Osteocyte (in vitro differentiated cells): ENCODE measurements at regions not wholly inside any gene's neighbourhood (a gene's known extent, or its start where the extent isn't known, plus 50 kb on each side); places are given as distances from the start of the nearest gene placed in this dataset.

ENCODE experiments used
- DNase-seq: peaks from one replicate; pipeline ENCODE4 v3.0.0; 2021; ENCODE audit warnings: mixed read lengths; ENCODE audit not compliant: unreplicated experiment; ENCODE audit errors: extremely low spot score
- H3K27ac Mint-ChIP-seq: one replicate; pipeline ENCODE4 v1.8.0; 2021; ENCODE audit warnings: mild to moderate bottlenecking, mixed read lengths; ENCODE audit not compliant: unreplicated experiment
- H3K27me3 Mint-ChIP-seq: one replicate; pipeline ENCODE4 v1.8.0; 2021; ENCODE audit warnings: mixed read lengths; ENCODE audit not compliant: unreplicated experiment
- H3K36me3 Mint-ChIP-seq: one replicate; pipeline ENCODE4 v1.8.0; 2021; ENCODE audit warnings: mixed read lengths; ENCODE audit not compliant: unreplicated experiment
- H3K4me1 Mint-ChIP-seq: one replicate; pipeline ENCODE4 v1.8.0; 2021; ENCODE audit warnings: mixed read lengths; ENCODE audit not compliant: unreplicated experiment
- H3K4me3 Mint-ChIP-seq: one replicate; pipeline ENCODE4 v1.8.0; 2021; ENCODE audit warnings: mild to moderate bottlenecking, moderate library complexity, mixed read lengths; ENCODE audit not compliant: unreplicated experiment
- H3K9me3 Mint-ChIP-seq: one replicate; pipeline ENCODE4 v1.8.0; 2021; ENCODE audit warnings: mixed read lengths; ENCODE audit not compliant: unreplicated experiment
- TF ChIP-seq, protein P1 (sequence below): fragments of 200-600 bp; sonication (generic); IDR thresholded peaks from 2 replicates; pipeline ENCODE4 v1.5.0; 2021; ENCODE audit warnings: antibody characterized with exemption, mild to moderate bottlenecking, moderate library complexity

DNA sequence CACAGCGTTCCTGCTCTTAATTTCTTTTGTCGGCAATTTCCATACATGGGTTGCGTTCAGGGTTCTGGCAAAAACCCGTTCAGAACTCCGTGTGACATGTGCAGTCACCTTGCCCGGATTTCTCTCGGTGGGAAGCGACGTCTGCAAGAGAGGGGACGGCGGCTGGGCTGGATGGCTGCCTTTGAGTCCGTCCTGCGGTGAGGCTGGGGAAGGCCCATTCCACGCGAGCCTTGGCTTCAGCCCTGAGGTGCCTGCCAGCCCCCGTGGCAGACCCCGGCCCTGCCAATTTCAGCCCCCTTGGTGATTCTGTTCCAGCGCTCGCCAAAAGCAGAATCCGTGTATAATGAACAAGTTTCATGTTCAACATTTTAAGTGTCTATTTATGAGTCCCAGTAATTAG lies 72.6 kb upstream of the TSHZ3 start:
- Mint-ChIP-seq H3K4me3 (no peak overlapping the region), H3K27me3 (peaks cover 14% of the 10 kb centered on the region), H3K4me1 (no peaks in the 10 kb centered on the region), H3K9me3 (no peaks in the 10 kb centered on the region), H3K36me3 (no peaks in the 10 kb centered on the region), H3K27ac (no peak overlapping the region)
- TF ChIP-seq, protein P1, sequence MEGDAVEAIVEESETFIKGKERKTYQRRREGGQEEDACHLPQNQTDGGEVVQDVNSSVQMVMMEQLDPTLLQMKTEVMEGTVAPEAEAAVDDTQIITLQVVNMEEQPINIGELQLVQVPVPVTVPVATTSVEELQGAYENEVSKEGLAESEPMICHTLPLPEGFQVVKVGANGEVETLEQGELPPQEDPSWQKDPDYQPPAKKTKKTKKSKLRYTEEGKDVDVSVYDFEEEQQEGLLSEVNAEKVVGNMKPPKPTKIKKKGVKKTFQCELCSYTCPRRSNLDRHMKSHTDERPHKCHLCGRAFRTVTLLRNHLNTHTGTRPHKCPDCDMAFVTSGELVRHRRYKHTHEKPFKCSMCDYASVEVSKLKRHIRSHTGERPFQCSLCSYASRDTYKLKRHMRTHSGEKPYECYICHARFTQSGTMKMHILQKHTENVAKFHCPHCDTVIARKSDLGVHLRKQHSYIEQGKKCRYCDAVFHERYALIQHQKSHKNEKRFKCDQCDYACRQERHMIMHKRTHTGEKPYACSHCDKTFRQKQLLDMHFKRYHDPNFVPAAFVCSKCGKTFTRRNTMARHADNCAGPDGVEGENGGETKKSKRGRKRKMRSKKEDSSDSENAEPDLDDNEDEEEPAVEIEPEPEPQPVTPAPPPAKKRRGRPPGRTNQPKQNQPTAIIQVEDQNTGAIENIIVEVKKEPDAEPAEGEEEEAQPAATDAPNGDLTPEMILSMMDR: no peak
- peak; percentile 76 for DNase-seq

DNA sequence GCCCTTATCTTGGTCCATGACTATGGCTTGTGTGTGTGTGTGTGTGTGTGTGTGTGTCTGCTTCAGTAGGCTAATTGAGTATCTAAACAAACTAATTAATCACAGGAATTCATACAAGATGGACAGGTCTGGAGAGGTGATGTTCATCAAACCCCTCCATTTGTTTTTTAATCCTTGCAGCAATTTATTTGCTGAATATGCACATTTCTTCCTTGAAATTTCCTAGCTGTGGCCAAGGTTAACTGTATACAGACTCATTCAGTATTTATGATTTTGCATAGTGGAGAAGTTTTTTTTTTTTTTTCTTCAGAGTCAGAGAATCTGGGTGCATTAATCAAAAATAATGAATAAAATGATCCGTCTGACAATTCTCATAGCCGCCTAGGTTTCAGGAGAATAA lies 74.7 kb upstream of the TSHZ3 start:
- TF ChIP-seq, protein P1: no peak
- H3K36me3 Mint-ChIP-seq: no peaks in the 10 kb centered on the region
- H3K4me1 Mint-ChIP-seq: no peaks in the 10 kb centered on the region
- no peak overlapping the region for H3K4me3 Mint-ChIP-seq
- no peaks in the 10 kb centered on the region for H3K9me3 Mint-ChIP-seq
- peaks cover 12% of the 10 kb centered on the region for H3K27me3 Mint-ChIP-seq
- no peak overlapping the region for H3K27ac Mint-ChIP-seq
- no peak for DNase-seq

DNA sequence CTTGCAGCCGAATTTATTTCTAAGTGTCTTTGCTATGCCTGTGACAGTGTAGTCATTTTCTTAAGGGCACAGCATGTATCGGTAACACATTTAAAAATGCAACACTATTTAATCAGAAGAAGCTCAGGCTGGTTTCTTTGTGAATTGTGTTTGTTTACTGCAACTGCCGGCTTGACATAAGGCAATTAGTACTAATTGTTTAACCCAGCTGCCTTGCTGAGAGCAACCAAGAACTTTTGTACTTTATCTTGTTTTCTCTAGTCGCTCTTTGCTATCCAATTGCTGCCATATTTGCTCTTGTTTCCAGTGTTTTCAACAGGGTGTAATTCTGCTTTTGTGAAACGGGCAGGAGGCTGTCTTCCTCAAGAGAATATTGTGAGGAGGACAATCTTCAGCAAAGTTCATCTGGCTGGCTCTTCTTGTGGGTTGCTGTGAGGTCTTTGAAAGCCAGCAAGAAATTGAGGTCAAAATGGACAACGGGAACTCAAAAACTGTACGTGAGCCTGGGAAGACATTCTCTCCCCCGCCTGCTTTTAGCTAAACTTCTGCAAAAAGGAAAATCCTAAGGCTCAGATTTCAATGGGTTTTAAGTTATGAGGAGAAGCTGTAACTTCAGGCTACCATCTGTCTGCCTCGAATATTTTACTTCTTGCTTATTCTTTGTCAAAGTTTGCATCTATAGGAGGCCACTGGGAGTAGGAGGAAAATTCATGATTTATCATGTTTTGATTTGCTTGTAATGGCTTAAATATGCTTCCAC lies 75.8 kb upstream of the TSHZ3 start:
- DNase-seq: no peak
- Mint-ChIP-seq H3K4me1 (no peaks in the 10 kb centered on the region), H3K4me3 (no peak overlapping the region), H3K27me3 (peaks cover 9% of the 10 kb centered on the region), H3K9me3 (no peaks in the 10 kb centered on the region), H3K36me3 (no peaks in the 10 kb centered on the region), H3K27ac (no peak overlapping the region)
- TF ChIP-seq, protein P1: no peak

DNA sequence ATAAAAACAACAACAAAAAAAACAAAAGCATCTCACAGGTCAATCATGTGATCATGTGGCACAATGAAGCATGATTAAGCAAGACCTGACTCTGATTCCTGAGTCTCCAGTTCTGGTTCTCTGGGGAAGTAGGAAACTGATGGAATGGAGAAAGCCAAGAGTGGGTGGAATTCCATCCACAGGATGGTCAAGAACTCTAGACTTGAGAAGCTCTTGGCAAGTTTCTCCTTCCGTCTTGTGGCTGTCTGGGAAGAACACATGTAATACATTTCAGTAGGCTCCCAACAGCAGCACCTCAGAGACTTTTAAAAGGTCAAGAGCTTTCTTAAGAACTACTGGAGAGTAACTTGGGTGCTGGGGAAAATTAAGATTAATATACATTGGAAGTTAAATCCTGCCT lies 78.6 kb upstream of the TSHZ3 start:
- no peaks in the 10 kb centered on the region for H3K4me1 Mint-ChIP-seq
- H3K36me3 Mint-ChIP-seq: no peaks in the 10 kb centered on the region
- DNase-seq: no peak
- TF ChIP-seq, protein P1: no peak
- no peak overlapping the region for H3K4me3 Mint-ChIP-seq
- no peak overlapping the region for H3K27ac Mint-ChIP-seq
- H3K9me3 Mint-ChIP-seq: no peaks in the 10 kb centered on the region
- no peaks in the 10 kb centered on the region for H3K27me3 Mint-ChIP-seq

DNA sequence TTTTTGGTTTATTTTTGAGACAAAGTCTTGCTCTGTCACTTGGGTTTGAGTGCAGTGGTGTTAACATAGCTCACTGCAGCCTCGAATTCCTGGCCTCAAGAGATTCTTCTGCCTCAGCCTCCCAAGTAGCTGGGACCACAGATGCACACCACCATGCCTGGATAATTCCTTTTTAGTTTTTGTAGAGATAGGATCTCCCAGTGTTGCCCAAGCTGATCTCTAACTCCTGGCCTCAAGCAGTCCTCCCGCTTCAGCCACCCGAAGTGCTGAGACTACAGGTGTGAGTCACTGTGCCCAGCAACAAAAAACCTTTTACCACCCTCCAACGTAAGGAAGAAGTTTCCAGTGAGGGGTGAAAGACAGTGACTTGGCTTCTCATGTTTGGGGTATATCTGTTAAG lies 81.1 kb upstream of the TSHZ3 start:
- peak; percentile 8 for DNase-seq
- Mint-ChIP-seq H3K36me3 (no peaks in the 10 kb centered on the region), H3K9me3 (peaks cover 5% of the 10 kb centered on the region), H3K4me1 (no peaks in the 10 kb centered on the region), H3K4me3 (no peak overlapping the region), H3K27me3 (no peaks in the 10 kb centered on the region), H3K27ac (no peak overlapping the region)
- TF ChIP-seq, protein P1: no peak
